Liver (tissue), 8 donors: ENCODE measurements at regions not wholly inside any gene's neighbourhood (a gene's known extent, or its start where the extent isn't known, plus 50 kb on each side); places are given as distances from the start of the nearest gene placed in this dataset.
"Not testable (repeated sequence)": the region's sequence is repeated elsewhere in the genome, so short reads cannot be mapped to it uniquely, and the experiment has no call there.

Experiments used
- DNase-seq: peaks from one replicate; pipeline ENCODE4 v3.0.0-alpha.2; 2017; ENCODE audit warnings: low spot score
- H3K27ac ChIP-seq, 2 donors: one replicate each; pipeline ENCODE4 v1.7.0; 2013; ENCODE audit warnings: inconsistent platforms in 2 of 2, low read length in 2 of 2, control low read depth in 1 of 2, low read depth in 1 of 2, mild to moderate bottlenecking in 1 of 2
- H3K27me3 ChIP-seq, 4 donors: one replicate each; pipeline versions ENCODE4 v1.6.1 to v1.7.0; 2013; ENCODE audit warnings: low read length in 3 of 4, inconsistent platforms in 1 of 4, mild to moderate bottlenecking in 1 of 4, moderate library complexity in 1 of 4; ENCODE audit not compliant: control insufficient read depth in 4 of 4, insufficient read depth in 4 of 4
- H3K36me3 ChIP-seq, 4 donors: one replicate each; pipeline versions ENCODE4 v1.6.1 to v1.7.0; 2013; ENCODE audit warnings: low read length in 3 of 4, mild to moderate bottlenecking in 3 of 4, low read depth in 1 of 4, moderate library complexity in 1 of 4; ENCODE audit not compliant: control insufficient read depth in 4 of 4, insufficient read depth in 3 of 4
- H3K4me1 ChIP-seq, 4 donors: one replicate each; pipeline versions ENCODE4 v1.6.1 to v1.7.0; 2013; ENCODE audit warnings: low read length in 3 of 4, mild to moderate bottlenecking in 3 of 4, moderate library complexity in 1 of 4; ENCODE audit not compliant: control insufficient read depth in 4 of 4, insufficient read depth in 4 of 4
- H3K4me3 ChIP-seq, 3 donors: one replicate each; pipeline versions ENCODE4 v1.6.1 to v1.7.0; 2013; ENCODE audit warnings: low read length in 3 of 3, control low read depth in 1 of 3, low read depth in 1 of 3, mild to moderate bottlenecking in 1 of 3
- H3K9ac ChIP-seq, 2 donors: one replicate each; pipeline ENCODE4 v1.7.0; 2013; ENCODE audit warnings: low read length in 2 of 2, mild to moderate bottlenecking in 2 of 2, moderate library complexity in 2 of 2, control low read depth in 1 of 2, low read depth in 1 of 2
- H3K9me3 ChIP-seq, 4 donors: one replicate each; pipeline versions ENCODE4 v1.6.1 to v1.7.0; 2013; ENCODE audit warnings: low read length in 3 of 4; ENCODE audit not compliant: control insufficient read depth in 4 of 4
- FOXA1 ChIP-seq: IDR thresholded peaks from 2 replicates; pipeline ENCODE4 v1.6.1; 2016; ENCODE audit warnings: antibody characterized with exemption
- GABPA ChIP-seq, 2 donors: IDR thresholded peaks in 1 of 2; conservative IDR thresholded peaks in 1 of 2; 2 replicates each; pipeline ENCODE4 v1.6.1; 2016; ENCODE audit warnings: antibody characterized with exemption in 2 of 2, mild to moderate bottlenecking in 1 of 2, moderate library complexity in 1 of 2
- HNF4A ChIP-seq, 2 donors: conservative IDR thresholded peaks; 2 replicates each; pipeline ENCODE4 v1.6.1; 2016; ENCODE audit warnings: antibody characterized with exemption in 2 of 2, mild to moderate bottlenecking in 2 of 2
- HNF4G ChIP-seq: IDR thresholded peaks from 2 replicates; pipeline ENCODE4 v1.6.1; 2016; ENCODE audit warnings: antibody characterized with exemption
- JUND ChIP-seq, 2 donors: IDR thresholded peaks; 2 replicates each; pipeline ENCODE4 v1.6.1; 2016; ENCODE audit warnings: antibody characterized with exemption in 2 of 2
- NR2F2 ChIP-seq: IDR thresholded peaks from 2 replicates; pipeline ENCODE4 v1.6.1; 2016; ENCODE audit warnings: antibody characterized with exemption
- RAD21 ChIP-seq, 2 donors: IDR thresholded peaks; 2 replicates each; pipeline ENCODE4 v1.6.1; 2016; ENCODE audit warnings: antibody characterized with exemption in 2 of 2, mild to moderate bottlenecking in 2 of 2
- RXRA ChIP-seq, 2 donors: IDR thresholded peaks; 2 replicates each; pipeline ENCODE4 v1.6.1; 2017 to 2018; ENCODE audit warnings: antibody characterized with exemption in 2 of 2, mild to moderate bottlenecking in 1 of 2
- SP1 ChIP-seq: IDR thresholded peaks from 2 replicates; pipeline ENCODE4 v1.6.1; 2018; ENCODE audit warnings: antibody characterized with exemption, mild to moderate bottlenecking
- YY1 ChIP-seq: IDR thresholded peaks from 2 replicates; pipeline ENCODE4 v1.6.1; 2016; ENCODE audit warnings: antibody characterized with exemption, mild to moderate bottlenecking
- WGBS: extraction: QIAGEN DNeasy Blood & Tissue Kit; methylation state at CpG from one replicate; pipeline ENCODE4 v1.1.7; 2013; 5-methylcytosine and 5-hydroxymethylcytosine counted together
- TF ChIP-seq, protein P1 (sequence below): IDR thresholded peaks from 2 replicates; pipeline ENCODE4 v1.6.1; 2016; ENCODE audit warnings: antibody characterized with exemption
- TF ChIP-seq, protein P2 (sequence below): fragments of 150-350 bp; IDR thresholded peaks from 2 replicates; pipeline ENCODE4 v1.5.1; 2017; ENCODE audit warnings: improper control_type of control experiment, low read depth, low read length; ENCODE audit not compliant: missing input control
- TF ChIP-seq, protein P3 (sequence below): IDR thresholded peaks from 2 replicates; pipeline ENCODE4 v1.6.1; 2016; ENCODE audit warnings: antibody characterized with exemption
- TF ChIP-seq, protein P4 (sequence below): IDR thresholded peaks from 2 replicates; pipeline ENCODE4 v1.6.1; 2016; ENCODE audit warnings: antibody characterized with exemption
- TF ChIP-seq, protein P5 (sequence below): IDR thresholded peaks from 2 replicates; pipeline ENCODE4 v1.6.1; 2016; ENCODE audit warnings: antibody characterized with exemption, mild to moderate bottlenecking
- donor health status: healthy.
- donor health status: healthy.
- donor health status: healthy.
- donor health status: healthy.
- donor health status: healthy.

- 92% methylated on average over 5 of the region's 5 CpGs for WGBS
- not testable (repeated sequence) for DNase-seq, H3K9ac ChIP-seq, H3K36me3 ChIP-seq, H3K27me3 ChIP-seq, H3K4me1 ChIP-seq, H3K9me3 ChIP-seq, H3K4me3 ChIP-seq, H3K27ac ChIP-seq
Measured at GRCh38 chr4:102397056-102397455, 51.8 kb upstream of the SLC39A8 start.

GRCh38 chr4:102399021-102399420 lies 53.7 kb upstream of the SLC39A8 start:
- H3K27me3 ChIP-seq = no peaks in the 10 kb centered on the region
- DNase-seq = no peak
- no peaks in the 10 kb centered on the region for H3K4me1 ChIP-seq
- no peak overlapping the region for H3K9ac ChIP-seq
- 66% methylated on average over 1 of the region's 1 CpG for WGBS
- TF ChIP-seq, protein P1, sequence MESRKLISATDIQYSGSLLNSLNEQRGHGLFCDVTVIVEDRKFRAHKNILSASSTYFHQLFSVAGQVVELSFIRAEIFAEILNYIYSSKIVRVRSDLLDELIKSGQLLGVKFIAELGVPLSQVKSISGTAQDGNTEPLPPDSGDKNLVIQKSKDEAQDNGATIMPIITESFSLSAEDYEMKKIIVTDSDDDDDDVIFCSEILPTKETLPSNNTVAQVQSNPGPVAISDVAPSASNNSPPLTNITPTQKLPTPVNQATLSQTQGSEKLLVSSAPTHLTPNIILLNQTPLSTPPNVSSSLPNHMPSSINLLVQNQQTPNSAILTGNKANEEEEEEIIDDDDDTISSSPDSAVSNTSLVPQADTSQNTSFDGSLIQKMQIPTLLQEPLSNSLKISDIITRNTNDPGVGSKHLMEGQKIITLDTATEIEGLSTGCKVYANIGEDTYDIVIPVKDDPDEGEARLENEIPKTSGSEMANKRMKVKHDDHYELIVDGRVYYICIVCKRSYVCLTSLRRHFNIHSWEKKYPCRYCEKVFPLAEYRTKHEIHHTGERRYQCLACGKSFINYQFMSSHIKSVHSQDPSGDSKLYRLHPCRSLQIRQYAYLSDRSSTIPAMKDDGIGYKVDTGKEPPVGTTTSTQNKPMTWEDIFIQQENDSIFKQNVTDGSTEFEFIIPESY = no peak
- TF ChIP-seq, protein P2, sequence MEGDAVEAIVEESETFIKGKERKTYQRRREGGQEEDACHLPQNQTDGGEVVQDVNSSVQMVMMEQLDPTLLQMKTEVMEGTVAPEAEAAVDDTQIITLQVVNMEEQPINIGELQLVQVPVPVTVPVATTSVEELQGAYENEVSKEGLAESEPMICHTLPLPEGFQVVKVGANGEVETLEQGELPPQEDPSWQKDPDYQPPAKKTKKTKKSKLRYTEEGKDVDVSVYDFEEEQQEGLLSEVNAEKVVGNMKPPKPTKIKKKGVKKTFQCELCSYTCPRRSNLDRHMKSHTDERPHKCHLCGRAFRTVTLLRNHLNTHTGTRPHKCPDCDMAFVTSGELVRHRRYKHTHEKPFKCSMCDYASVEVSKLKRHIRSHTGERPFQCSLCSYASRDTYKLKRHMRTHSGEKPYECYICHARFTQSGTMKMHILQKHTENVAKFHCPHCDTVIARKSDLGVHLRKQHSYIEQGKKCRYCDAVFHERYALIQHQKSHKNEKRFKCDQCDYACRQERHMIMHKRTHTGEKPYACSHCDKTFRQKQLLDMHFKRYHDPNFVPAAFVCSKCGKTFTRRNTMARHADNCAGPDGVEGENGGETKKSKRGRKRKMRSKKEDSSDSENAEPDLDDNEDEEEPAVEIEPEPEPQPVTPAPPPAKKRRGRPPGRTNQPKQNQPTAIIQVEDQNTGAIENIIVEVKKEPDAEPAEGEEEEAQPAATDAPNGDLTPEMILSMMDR = no peak
- TF ChIP-seq HNF4A (conservative IDR thresholded peaks at IDR 0.05) (no peak), JUND (IDR thresholded peaks at IDR 0.05) (no peak)
- TF ChIP-seq, protein P3, sequence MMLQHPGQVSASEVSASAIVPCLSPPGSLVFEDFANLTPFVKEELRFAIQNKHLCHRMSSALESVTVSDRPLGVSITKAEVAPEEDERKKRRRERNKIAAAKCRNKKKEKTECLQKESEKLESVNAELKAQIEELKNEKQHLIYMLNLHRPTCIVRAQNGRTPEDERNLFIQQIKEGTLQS = no peak
- H3K36me3 ChIP-seq = no peaks in the 10 kb centered on the region
- no peak overlapping the region for H3K4me3 ChIP-seq
- no peak overlapping the region for H3K27ac ChIP-seq
- H3K9me3 ChIP-seq = no peaks in the 10 kb centered on the region

DNA sequence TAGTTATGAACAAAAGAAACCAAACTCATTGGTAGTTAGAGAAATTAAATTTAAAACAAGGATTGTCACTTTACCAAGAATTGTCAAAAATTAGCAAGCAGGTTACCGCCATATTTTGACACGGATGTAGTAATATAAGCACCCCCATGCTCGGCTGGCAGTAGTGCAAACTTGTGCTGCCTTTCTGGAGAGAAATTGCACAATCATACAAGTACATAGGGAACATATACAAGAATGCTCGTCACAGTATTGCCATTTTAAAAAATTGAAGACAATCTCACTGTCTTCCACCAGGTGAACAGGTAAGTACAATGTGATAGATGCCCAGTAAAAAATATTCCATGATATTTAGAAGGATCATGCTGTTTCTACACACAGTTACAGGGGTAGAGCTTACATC lies 55.6 kb upstream of the SLC39A8 start:
- DNase-seq = no peak
- H3K27me3 ChIP-seq = no peaks in the 10 kb centered on the region
- no peak overlapping the region for H3K9ac ChIP-seq
- WGBS = 92% methylated on average over 4 of the region's 4 CpGs
- TF ChIP-seq, protein P4, sequence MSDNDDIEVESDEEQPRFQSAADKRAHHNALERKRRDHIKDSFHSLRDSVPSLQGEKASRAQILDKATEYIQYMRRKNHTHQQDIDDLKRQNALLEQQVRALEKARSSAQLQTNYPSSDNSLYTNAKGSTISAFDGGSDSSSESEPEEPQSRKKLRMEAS = no peak
- TF ChIP-seq HNF4A (conservative IDR thresholded peaks at IDR 0.05) (no peak), RXRA (IDR thresholded peaks at IDR 0.05) (no peak), NR2F2 (no peak), FOXA1 (no peak), RAD21 (IDR thresholded peaks at IDR 0.05) (no peak), HNF4G (no peak), YY1 (no peak), JUND (IDR thresholded peaks at IDR 0.05) (no peak), SP1 (no peak), GABPA (IDR thresholded peaks at IDR 0.05 in 1 of 2, conservative IDR thresholded peaks at IDR 0.05 in 1 of 2) (no peak)
- TF ChIP-seq, protein P2 = no peak
- TF ChIP-seq, protein P5, sequence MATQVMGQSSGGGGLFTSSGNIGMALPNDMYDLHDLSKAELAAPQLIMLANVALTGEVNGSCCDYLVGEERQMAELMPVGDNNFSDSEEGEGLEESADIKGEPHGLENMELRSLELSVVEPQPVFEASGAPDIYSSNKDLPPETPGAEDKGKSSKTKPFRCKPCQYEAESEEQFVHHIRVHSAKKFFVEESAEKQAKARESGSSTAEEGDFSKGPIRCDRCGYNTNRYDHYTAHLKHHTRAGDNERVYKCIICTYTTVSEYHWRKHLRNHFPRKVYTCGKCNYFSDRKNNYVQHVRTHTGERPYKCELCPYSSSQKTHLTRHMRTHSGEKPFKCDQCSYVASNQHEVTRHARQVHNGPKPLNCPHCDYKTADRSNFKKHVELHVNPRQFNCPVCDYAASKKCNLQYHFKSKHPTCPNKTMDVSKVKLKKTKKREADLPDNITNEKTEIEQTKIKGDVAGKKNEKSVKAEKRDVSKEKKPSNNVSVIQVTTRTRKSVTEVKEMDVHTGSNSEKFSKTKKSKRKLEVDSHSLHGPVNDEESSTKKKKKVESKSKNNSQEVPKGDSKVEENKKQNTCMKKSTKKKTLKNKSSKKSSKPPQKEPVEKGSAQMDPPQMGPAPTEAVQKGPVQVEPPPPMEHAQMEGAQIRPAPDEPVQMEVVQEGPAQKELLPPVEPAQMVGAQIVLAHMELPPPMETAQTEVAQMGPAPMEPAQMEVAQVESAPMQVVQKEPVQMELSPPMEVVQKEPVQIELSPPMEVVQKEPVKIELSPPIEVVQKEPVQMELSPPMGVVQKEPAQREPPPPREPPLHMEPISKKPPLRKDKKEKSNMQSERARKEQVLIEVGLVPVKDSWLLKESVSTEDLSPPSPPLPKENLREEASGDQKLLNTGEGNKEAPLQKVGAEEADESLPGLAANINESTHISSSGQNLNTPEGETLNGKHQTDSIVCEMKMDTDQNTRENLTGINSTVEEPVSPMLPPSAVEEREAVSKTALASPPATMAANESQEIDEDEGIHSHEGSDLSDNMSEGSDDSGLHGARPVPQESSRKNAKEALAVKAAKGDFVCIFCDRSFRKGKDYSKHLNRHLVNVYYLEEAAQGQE = no peak
- TF ChIP-seq, protein P3 = no peak
- TF ChIP-seq, protein P1 = no peak
- peaks cover 0 to 2% (median 0%) of the 10 kb centered on the region in 4 donors for H3K4me1 ChIP-seq
- H3K27ac ChIP-seq = no peak overlapping the region
- no peaks in the 10 kb centered on the region for H3K36me3 ChIP-seq
- H3K4me3 ChIP-seq = no peak overlapping the region
- no peaks in the 10 kb centered on the region for H3K9me3 ChIP-seq
